ENCODE measurements at regions not wholly inside any gene's neighbourhood (a gene's known extent, or its start where the extent isn't known, plus 50 kb on each side); places are given as distances from the start of the nearest gene placed in this dataset.

DNA sequence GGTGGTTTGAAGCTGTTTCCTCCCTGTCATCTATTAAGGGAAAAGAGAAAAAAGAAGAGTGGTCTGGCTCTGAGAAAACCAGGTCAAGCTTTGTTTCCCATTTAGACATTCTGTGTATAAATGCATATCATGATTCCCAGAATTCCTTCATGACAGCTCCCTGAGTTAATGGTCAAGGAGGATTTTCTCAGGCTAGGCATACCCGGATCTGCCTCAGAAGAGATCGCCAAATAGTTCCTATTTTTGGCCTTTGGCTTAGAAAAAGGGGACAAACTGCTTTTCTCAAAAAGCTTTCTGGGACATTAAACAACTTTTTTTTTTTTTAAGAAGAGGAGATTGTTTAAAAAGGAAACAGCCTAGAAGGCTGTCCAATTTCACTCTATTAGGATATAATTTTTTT is 53.5 kb upstream of the PIP4K2A start:
- Mint-ChIP-seq H3K27ac (no peak overlapping the region), H3K4me1 (ENCODE audit: low read depth) (peaks cover 32% of the 10 kb centered on the region), H3K9me3 (no peaks in the 10 kb centered on the region), H3K27me3 (peaks cover 2% of the 10 kb centered on the region), H3K4me3 (no peak overlapping the region), H3K36me3 (ENCODE audit: low read depth) (no peaks in the 10 kb centered on the region)
- intact Hi-C loops (cut with micrococcal nuclease): no loop called here

DNA sequence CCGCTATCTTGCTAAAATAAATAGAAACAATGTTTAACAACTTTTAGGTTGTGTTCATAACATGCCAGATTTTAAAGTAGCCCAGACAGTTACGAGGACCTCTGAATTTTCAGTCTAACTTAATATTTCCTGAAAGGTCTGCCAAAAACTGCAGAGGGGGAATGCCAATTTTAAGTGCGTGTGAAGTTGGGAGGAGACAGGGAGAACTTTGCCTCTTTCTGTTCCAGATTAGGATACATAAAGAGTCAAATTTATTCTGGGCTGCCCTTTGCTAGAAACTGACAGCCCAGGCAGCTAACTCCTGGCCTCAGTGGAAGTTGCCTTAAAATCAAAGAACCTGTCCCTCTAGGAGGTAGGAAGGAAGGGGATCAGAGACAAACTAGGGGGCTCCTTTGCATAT is 52.3 kb upstream of the PIP4K2A start:
- intact Hi-C loops (cut with micrococcal nuclease): no loop called here
- no peak overlapping the region for H3K27ac Mint-ChIP-seq
- H3K36me3 Mint-ChIP-seq (ENCODE audit: low read depth): no peaks in the 10 kb centered on the region
- no peaks in the 10 kb centered on the region for H3K9me3 Mint-ChIP-seq
- H3K27me3 Mint-ChIP-seq: peaks cover 3% of the 10 kb centered on the region
- no peak overlapping the region for H3K4me3 Mint-ChIP-seq
- peaks cover 37% of the 10 kb centered on the region for H3K4me1 Mint-ChIP-seq (ENCODE audit: low read depth)

DNA sequence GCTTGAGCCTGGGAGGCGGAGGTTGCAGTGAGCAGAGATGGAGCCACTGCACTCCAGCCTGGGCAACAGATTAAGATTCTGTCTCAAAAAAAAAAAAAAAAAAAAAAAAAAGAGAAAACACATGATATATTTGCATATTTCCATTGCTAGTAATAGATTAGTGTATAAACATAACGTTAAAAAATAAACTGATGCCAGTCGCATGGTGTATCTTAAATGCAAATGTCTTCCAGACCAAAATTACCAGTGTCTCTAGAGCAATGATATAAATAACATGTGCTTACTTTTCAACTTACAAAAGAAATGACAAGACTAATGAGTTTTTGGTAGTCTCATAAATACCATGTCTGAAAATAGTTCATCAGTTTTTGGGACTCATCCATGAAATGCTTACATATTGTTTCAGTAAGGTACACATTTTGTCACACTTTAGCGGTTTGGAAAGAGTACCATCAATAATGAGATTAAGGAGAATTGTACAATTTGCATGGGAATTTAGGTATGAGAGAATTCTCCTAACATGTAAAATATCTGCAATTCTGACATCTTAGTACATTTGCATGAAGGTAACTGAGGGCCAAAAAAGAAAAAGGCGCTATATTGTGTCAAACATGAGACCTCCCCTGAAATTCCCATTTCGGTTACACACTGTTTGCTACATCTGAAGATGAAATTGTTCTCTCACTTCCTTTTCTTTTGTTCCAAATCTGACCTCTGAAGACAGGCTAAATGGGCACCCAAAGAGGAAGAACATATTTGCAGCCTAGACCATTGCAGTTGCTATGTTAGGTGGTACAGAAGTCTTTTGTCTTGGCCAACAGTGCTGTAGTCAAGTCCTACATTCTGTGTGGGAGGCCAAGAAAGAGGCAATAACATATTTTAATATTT is 51.5 kb upstream of the PIP4K2A start:
- Mint-ChIP-seq H3K27ac (peak overlapping the region; percentile 25), H3K36me3 (ENCODE audit: low read depth) (no peaks in the 10 kb centered on the region), H3K9me3 (no peaks in the 10 kb centered on the region), H3K27me3 (peaks cover 8% of the 10 kb centered on the region), H3K4me1 (ENCODE audit: low read depth) (peaks cover 42% of the 10 kb centered on the region), H3K4me3 (no peak overlapping the region)
- intact Hi-C loops (cut with micrococcal nuclease): no loop called here

DNA sequence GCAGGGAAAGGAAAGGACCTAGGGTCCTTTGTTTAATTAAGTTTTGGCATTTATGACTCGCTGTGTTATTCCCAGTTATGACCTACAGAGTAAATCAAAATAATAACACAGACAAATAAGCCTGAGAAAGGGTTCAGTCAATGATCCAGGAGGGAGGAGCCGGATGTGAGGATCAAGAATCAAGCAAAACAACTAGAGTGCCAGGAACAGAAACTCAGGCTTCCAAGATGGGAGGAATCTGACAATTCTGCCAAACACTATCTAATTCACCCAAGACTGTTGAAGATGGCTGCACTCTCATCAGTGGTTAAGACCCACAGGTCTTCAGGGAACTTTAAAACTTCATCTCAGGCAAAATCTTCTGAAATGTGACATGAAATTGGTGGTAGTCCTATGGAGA is 50.3 kb upstream of the PIP4K2A start:
- Mint-ChIP-seq H3K4me3 (no peak overlapping the region), H3K27me3 (peaks cover 8% of the 10 kb centered on the region), H3K4me1 (ENCODE audit: low read depth) (peaks cover 42% of the 10 kb centered on the region), H3K9me3 (no peaks in the 10 kb centered on the region), H3K27ac (no peak overlapping the region), H3K36me3 (ENCODE audit: low read depth) (no peaks in the 10 kb centered on the region)
- intact Hi-C loops (cut with micrococcal nuclease): no loop called here
